ENCODE measurements at regions not wholly inside any gene's neighbourhood (a gene's known extent, or its start where the extent isn't known, plus 50 kb on each side); places are given as distances from the start of the nearest gene placed in this dataset.
"Not testable (repeated sequence)": the region's sequence is repeated elsewhere in the genome, so short reads cannot be mapped to it uniquely, and the experiment has no call there.

GRCh38 chr7:73166152-73166551 lies 80.3 kb upstream of the SPDYE9 start:
- not testable (repeated sequence) for ATAC-seq (ENCODE audit: insufficient read depth, low read depth); H2AFZ ChIP-seq (ENCODE audit: low read depth, low read length); H3K4me3 ChIP-seq (ENCODE audit: low read depth in 1 of 2, low read length in 2 of 2); H3K9me3 ChIP-seq (ENCODE audit: insufficient read depth, low read length, severe bottlenecking); H3K4me1 ChIP-seq (ENCODE audit: insufficient read depth, low read length); H3K36me3 ChIP-seq (ENCODE audit: insufficient read depth, low read length); H3K27me3 ChIP-seq (ENCODE audit: insufficient read depth, low read length, poor library complexity); H3K4me2 ChIP-seq (ENCODE audit: insufficient read depth, low read length); DNase-seq; H3K27ac ChIP-seq (ENCODE audit: low read length); H4K20me1 ChIP-seq (ENCODE audit: insufficient read depth, low read length); H3K9ac ChIP-seq (ENCODE audit: low read depth, low read length)
- H3K79me2 ChIP-seq (ENCODE audit: insufficient read depth, low read length): peaks cover 12% of the 10 kb centered on the region; the same call in 1 of the 2 replicates

DNA sequence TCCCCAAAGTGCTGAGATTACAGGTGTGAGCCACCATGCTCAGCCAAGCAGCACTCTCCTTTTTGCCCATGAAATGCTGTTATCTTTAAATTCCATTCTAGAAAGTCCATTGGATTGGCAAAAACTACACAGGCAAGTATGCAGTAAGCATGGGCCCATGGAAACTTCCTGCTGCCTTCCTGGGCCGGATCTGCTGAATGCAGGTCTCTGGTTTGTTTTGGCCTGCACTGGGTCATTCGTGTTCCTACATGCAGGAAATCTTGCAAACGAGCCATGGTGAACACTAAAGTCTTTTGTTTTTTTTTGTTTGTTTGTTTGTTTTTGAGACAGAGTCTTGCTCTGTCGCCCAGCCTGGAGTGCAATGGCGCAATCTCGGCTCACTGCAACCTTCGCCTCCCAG lies 76.8 kb upstream of the SPDYE9 start:
- not testable (repeated sequence) for H3K36me3 ChIP-seq (ENCODE audit: insufficient read depth, low read length); H3K27me3 ChIP-seq (ENCODE audit: insufficient read depth, low read length, poor library complexity); H3K4me2 ChIP-seq (ENCODE audit: insufficient read depth, low read length); H3K4me3 ChIP-seq (ENCODE audit: low read depth in 1 of 2, low read length in 2 of 2); H2AFZ ChIP-seq (ENCODE audit: low read depth, low read length); ATAC-seq (ENCODE audit: insufficient read depth, low read depth); H3K4me1 ChIP-seq (ENCODE audit: insufficient read depth, low read length); H3K9me3 ChIP-seq (ENCODE audit: insufficient read depth, low read length, severe bottlenecking); DNase-seq; H4K20me1 ChIP-seq (ENCODE audit: insufficient read depth, low read length); H3K9ac ChIP-seq (ENCODE audit: low read depth, low read length); H3K27ac ChIP-seq (ENCODE audit: low read length); H3K79me2 ChIP-seq (ENCODE audit: insufficient read depth, low read length)

- H3K9me3 ChIP-seq (ENCODE audit: insufficient read depth, low read length, severe bottlenecking); H4K20me1 ChIP-seq (ENCODE audit: insufficient read depth, low read length); DNase-seq; H3K36me3 ChIP-seq (ENCODE audit: insufficient read depth, low read length); H3K4me1 ChIP-seq (ENCODE audit: insufficient read depth, low read length); H3K4me2 ChIP-seq (ENCODE audit: insufficient read depth, low read length); H3K27me3 ChIP-seq (ENCODE audit: insufficient read depth, low read length, poor library complexity); H3K79me2 ChIP-seq (ENCODE audit: insufficient read depth, low read length); H3K9ac ChIP-seq (ENCODE audit: low read depth, low read length); H3K4me3 ChIP-seq (ENCODE audit: low read depth in 1 of 2, low read length in 2 of 2); H2AFZ ChIP-seq (ENCODE audit: low read depth, low read length); H3K27ac ChIP-seq (ENCODE audit: low read length): not testable (repeated sequence)
- ATAC-seq (ENCODE audit: insufficient read depth, low read depth): peak; percentile 44; the same call in 1 of the 3 replicates
Measured at GRCh38 chr7:73161727-73162126, 75.9 kb upstream of the SPDYE9 start.

DNA sequence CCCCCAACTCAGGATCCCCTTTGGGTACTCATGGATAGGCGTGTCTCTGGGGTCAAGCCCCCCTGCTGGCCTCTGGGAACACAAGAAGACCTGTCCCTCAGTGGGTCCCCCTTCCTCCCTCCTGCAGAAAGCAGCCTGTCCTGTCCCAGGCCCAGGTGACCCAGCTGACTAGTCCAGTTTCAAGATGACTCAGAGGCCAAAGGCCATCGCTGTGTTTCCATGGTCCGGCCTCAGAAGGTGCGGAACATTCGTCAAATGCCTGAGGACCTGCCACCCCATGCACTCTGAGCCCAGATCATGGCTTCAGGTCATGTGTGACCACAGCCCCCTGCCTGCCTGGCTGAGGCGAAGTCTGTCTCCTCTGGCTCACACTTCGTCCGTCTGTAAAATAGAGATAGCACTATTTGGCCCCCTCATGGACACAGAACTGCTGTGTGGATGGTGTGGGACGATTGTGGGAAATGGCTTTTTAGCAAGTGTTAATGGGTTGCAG lies 71.4 kb upstream of the SPDYE9 start:
- ATAC-seq (ENCODE audit: insufficient read depth, low read depth): not testable (repeated sequence)

DNA sequence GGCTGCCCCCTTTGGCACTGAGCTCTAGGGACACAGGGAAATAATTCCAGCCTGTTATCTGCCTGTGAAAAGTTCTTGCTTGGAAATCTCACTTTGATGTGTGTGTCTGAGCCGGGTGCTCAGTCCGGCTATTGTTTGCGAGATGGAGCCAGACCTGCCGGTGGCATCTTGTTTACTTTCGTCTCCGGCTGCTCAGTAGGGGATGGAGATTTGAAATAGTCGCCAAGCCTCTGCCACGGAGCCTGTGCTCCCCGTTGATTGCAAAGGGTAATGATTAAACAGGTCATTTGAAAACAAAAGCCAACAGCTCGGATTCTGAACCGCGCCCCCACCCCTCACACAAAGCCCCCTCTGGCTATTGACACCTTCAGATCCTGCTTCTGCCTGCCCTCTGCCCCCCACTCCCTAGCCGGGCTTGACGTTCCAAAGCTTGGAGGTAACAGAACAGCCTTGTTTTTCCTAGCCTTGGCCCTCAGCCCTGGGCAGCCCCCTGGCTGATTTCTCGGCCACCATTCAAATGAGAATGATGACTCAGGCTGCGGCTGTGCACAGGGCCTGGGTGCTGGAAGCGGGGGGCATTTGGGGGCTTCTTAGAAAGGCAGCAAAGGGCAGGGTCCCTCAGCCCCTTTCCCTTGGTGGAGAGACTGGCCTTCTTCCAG lies 70.8 kb upstream of the SPDYE9 start:
- peaks cover 12% of the 10 kb centered on the region for H3K79me2 ChIP-seq (ENCODE audit: insufficient read depth, low read length)
- not testable (repeated sequence) for H3K27ac ChIP-seq (ENCODE audit: low read length); H3K27me3 ChIP-seq (ENCODE audit: insufficient read depth, low read length, poor library complexity); H3K4me1 ChIP-seq (ENCODE audit: insufficient read depth, low read length); ATAC-seq (ENCODE audit: insufficient read depth, low read depth); H3K4me3 ChIP-seq (ENCODE audit: low read depth in 1 of 2, low read length in 2 of 2); H4K20me1 ChIP-seq (ENCODE audit: insufficient read depth, low read length); H3K9ac ChIP-seq (ENCODE audit: low read depth, low read length); H3K36me3 ChIP-seq (ENCODE audit: insufficient read depth, low read length); H3K4me2 ChIP-seq (ENCODE audit: insufficient read depth, low read length); DNase-seq; H2AFZ ChIP-seq (ENCODE audit: low read depth, low read length); H3K9me3 ChIP-seq (ENCODE audit: insufficient read depth, low read length, severe bottlenecking)

More for the DNA sequence above, 71.4 kb upstream of the SPDYE9 start:
- not testable (repeated sequence) for H3K27me3 ChIP-seq (ENCODE audit: insufficient read depth, low read length, poor library complexity); DNase-seq; H3K27ac ChIP-seq (ENCODE audit: low read length); H2AFZ ChIP-seq (ENCODE audit: low read depth, low read length); H3K9me3 ChIP-seq (ENCODE audit: insufficient read depth, low read length, severe bottlenecking); H3K36me3 ChIP-seq (ENCODE audit: insufficient read depth, low read length); H3K4me2 ChIP-seq (ENCODE audit: insufficient read depth, low read length); H3K4me3 ChIP-seq (ENCODE audit: low read depth in 1 of 2, low read length in 2 of 2); H4K20me1 ChIP-seq (ENCODE audit: insufficient read depth, low read length); H3K4me1 ChIP-seq (ENCODE audit: insufficient read depth, low read length); H3K9ac ChIP-seq (ENCODE audit: low read depth, low read length)
- H3K79me2 ChIP-seq (ENCODE audit: insufficient read depth, low read length): peaks cover 12% of the 10 kb centered on the region

DNA sequence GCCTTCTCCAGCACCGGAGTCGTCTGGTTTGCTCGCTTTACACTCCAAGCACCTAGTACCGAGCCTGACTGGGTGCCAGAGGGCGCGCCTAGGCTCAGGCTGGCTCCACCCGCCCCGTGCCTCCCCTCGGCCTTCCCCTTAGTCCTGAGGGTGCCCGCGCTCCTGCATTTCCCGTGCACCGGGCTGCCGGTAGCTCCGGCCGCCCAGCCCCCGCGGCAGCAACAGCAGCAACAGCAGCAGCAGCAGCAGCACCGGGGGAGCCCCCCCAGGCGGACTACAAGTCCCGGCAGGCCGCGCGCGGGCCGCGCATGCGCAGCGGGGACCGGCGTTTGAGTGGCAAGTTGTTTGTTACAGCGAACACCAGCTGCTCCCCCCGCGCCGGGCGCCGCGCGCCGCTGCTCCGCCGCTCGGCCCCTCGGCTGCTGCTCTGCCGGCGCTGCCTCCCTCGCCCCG lies 68.8 kb upstream of the SPDYE9 start:
- H2AFZ ChIP-seq (ENCODE audit: low read depth, low read length); H3K27me3 ChIP-seq (ENCODE audit: insufficient read depth, low read length, poor library complexity); H3K4me1 ChIP-seq (ENCODE audit: insufficient read depth, low read length); H3K36me3 ChIP-seq (ENCODE audit: insufficient read depth, low read length); H3K9me3 ChIP-seq (ENCODE audit: insufficient read depth, low read length, severe bottlenecking); H3K27ac ChIP-seq (ENCODE audit: low read length); H3K79me2 ChIP-seq (ENCODE audit: insufficient read depth, low read length); H4K20me1 ChIP-seq (ENCODE audit: insufficient read depth, low read length): not testable (repeated sequence)
- peak; percentile 93 for DNase-seq
- peak overlapping the region in 1 of 2 experiments; percentile 51; a peak in 2 of 4 replicates for H3K4me3 ChIP-seq (ENCODE audit: low read depth in 1 of 2, low read length in 2 of 2)
- H3K9ac ChIP-seq (ENCODE audit: low read depth, low read length): peak overlapping the region; percentile 44; the same call in 1 of the 2 replicates
- peak; percentile 84 for ATAC-seq (ENCODE audit: insufficient read depth, low read depth)
- peak overlapping the region; percentile 49 for H3K4me2 ChIP-seq (ENCODE audit: insufficient read depth, low read length)

DNA sequence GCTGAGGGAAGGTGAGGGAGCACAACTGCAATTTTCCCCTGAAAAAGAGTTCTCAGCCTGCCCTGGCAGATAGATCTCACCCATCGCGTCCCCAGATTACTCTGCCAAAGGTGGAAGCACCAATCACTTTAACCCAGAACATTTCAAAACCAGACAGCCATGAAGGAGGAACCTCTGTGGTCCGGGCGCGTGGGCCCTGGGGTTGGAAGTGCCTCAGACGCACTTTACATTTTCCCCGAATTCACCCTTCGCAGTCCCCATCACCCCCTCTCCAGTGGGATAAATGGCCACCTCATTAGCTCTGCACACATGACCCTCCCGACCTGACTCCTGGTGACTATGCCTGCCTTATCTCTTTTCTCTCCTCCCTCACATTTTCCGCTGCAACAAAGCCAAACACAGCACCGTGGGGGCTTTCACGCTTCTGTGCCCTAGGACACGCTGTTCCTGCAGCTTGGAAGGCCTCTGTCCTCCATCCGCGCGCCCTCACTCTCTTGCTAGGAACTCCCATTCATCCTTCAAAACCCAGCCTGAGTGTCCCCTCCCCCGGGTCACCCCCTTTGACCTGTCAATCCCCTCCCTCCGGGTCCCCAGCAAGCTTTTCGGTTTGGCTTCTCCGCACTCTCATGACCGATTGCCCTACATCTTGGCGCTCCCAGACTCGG lies 68.2 kb upstream of the SPDYE9 start:
- Histone ChIP-seq H3K4me3 (ENCODE audit: low read depth in 1 of 2, low read length in 2 of 2) (peak overlapping the region in 1 of 2 experiments; percentile 47; a peak in 2 of 4 replicates), H3K4me2 (ENCODE audit: insufficient read depth, low read length) (peak overlapping the region; percentile 49), H3K9ac (ENCODE audit: low read depth, low read length) (peak overlapping the region; percentile 44; the same call in 1 of the 2 replicates)
- not testable (repeated sequence) for H3K27me3 ChIP-seq (ENCODE audit: insufficient read depth, low read length, poor library complexity); H3K27ac ChIP-seq (ENCODE audit: low read length); H2AFZ ChIP-seq (ENCODE audit: low read depth, low read length); H3K79me2 ChIP-seq (ENCODE audit: insufficient read depth, low read length); H3K4me1 ChIP-seq (ENCODE audit: insufficient read depth, low read length); H4K20me1 ChIP-seq (ENCODE audit: insufficient read depth, low read length); H3K36me3 ChIP-seq (ENCODE audit: insufficient read depth, low read length); ATAC-seq (ENCODE audit: insufficient read depth, low read depth); DNase-seq; H3K9me3 ChIP-seq (ENCODE audit: insufficient read depth, low read length, severe bottlenecking)

- not testable (repeated sequence) for H3K79me2 ChIP-seq (ENCODE audit: insufficient read depth, low read length); H3K4me3 ChIP-seq (ENCODE audit: low read depth in 1 of 2, low read length in 2 of 2); H3K27me3 ChIP-seq (ENCODE audit: insufficient read depth, low read length, poor library complexity); H3K4me2 ChIP-seq (ENCODE audit: insufficient read depth, low read length); H2AFZ ChIP-seq (ENCODE audit: low read depth, low read length); H3K9ac ChIP-seq (ENCODE audit: low read depth, low read length); H4K20me1 ChIP-seq (ENCODE audit: insufficient read depth, low read length); DNase-seq; H3K36me3 ChIP-seq (ENCODE audit: insufficient read depth, low read length); ATAC-seq (ENCODE audit: insufficient read depth, low read depth); H3K9me3 ChIP-seq (ENCODE audit: insufficient read depth, low read length, severe bottlenecking); H3K27ac ChIP-seq (ENCODE audit: low read length); H3K4me1 ChIP-seq (ENCODE audit: insufficient read depth, low read length)
Measured at GRCh38 chr7:73148570-73148969, 62.7 kb upstream of the SPDYE9 start.

Measured in DND-41 (cell line).